NCI-H446 (cell line): ENCODE measurements at regions not wholly inside any gene's neighbourhood (a gene's known extent, or its start where the extent isn't known, plus 50 kb on each side); places are given as distances from the start of the nearest gene placed in this dataset.

Experiments
- DNase-seq, 2 experiments: peaks; one replicate each; lab custom pipeline; 2025; lab: John Stamatoyannopoulos, UW

GRCh38 chr6:168908887-168909286 is 344.8 kb downstream of the THBS2 start:
- DNase-seq, result no peak

GRCh38 chr6:168908166-168908565 is 345.5 kb downstream of the THBS2 start:
- DNase-seq, result no peak

GRCh38 chr6:168906391-168906790 is 347.3 kb downstream of the THBS2 start:
- no peak for DNase-seq

- no peak for DNase-seq
These were observed 348.1 kb downstream of the THBS2 start for GRCh38 chr6:168905451-168906090.

- DNase-seq, result no peak
These were observed 349.9 kb downstream of the THBS2 start for GRCh38 chr6:168903613-168904345.

DNA sequence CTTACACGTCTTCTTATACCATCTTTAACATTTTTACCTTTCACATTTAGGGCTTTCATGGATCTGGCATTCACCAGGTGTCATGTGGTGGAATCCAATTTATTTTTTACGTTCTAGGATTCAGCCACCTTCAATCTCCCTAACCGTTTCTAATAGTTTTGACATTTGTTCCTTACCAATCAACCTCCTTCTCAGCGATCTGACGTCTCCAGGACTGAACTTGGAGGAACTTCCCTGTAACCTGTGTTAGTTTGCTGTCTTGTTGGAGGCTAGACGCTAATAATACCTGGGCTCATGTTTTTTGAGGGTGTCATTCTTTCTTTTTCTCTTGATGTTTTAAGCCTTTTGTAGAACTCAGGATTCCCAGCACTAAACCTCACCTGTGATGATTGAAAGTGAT is 351.6 kb downstream of the THBS2 start:
- no peak for DNase-seq

GRCh38 chr6:168901076-168901475 is 352.6 kb downstream of the THBS2 start:
- DNase-seq, result no peak

DNA sequence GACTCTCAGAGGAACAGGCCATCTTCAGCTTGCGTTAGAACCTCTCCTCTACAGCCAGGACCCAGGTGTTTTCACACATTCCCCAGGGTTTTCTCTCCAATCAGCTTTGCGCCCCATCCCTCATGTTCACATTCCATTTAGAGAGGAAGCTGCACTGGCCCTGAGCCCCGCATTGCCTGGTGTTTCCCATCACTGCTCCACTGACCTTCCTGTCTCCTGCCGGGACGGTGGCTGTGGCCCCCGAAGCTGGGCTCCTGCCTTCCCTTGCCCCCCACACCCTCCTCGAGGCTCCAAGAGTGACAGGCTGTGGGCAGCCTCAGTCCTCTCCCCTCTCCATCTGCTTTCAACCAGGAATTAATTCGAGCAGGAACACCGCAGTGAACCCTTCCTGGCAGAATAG is 357.3 kb downstream of the THBS2 start:
- no peak for DNase-seq

DNA sequence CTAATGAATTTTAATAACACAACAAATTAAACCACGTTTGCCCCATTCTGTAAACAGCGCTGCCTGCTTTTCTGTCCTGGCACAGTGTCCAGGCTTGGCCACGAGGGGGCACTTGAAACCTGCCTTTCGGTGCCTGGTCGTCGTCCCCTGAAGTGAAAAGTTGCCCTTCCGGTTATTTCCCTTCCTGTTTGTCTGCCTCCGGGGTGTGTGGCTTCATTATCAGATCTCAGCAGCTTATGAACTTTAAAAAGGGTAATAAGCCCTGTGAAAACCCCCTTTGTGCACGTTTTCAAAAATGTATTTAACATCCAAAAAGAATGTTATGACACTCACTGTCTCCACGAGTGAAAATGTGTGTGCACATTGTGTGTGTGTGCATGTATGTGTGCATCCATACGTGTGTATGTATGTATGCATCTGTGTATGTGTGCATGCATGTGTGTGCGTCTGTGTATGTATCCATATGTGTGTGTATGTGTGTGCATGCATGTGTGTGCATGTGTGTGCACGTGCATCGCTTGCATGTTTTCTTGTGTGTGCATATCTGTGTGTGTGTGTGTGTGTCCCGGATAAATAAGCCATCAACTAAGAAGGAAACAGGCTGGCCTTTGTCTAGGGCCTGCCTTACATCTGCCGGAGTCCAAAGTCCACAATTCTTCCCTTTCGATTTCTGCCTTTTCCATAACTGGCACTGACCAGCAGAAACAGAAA is 358.4 kb downstream of the THBS2 start:
- peak; percentile 25 to 54 for DNase-seq

GRCh38 chr6:168892031-168892430 is 361.6 kb downstream of the THBS2 start:
- DNase-seq, result no peak

GRCh38 chr6:168890981-168891365 is 362.7 kb downstream of the THBS2 start:
- no peak for DNase-seq

DNA sequence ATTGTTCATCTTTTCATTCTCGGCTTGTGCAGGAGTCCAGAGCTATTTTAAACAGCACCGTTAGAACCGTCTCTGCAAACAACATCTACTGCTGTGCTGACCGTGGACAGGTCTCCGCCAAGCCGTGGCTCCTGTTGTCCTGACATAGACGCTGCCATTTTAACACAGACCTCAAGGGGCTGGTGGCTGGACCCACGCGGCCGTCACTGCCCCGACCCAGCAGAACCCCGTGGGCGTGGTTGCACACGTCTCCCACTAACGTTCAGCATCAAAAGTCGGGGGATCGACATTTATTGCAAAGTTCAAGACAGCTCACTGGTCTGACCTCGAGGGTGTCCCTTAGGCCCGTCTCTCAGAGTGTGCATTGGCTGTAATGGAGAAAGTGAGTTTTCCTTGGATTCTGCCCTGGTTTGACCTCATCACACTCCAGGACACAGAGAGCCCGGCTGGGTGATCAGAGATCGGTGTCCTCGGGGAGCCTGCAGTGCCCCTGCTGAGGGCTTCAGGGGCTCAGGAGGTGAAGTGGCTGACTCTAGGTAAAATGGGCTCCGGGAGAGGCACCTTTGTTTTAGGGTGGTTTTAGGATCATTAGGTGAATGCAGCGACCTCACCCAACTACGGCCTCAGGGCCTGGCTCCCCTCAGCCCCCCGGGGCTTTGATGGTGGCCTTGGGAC is 363.2 kb downstream of the THBS2 start:
- no peak for DNase-seq

DNA sequence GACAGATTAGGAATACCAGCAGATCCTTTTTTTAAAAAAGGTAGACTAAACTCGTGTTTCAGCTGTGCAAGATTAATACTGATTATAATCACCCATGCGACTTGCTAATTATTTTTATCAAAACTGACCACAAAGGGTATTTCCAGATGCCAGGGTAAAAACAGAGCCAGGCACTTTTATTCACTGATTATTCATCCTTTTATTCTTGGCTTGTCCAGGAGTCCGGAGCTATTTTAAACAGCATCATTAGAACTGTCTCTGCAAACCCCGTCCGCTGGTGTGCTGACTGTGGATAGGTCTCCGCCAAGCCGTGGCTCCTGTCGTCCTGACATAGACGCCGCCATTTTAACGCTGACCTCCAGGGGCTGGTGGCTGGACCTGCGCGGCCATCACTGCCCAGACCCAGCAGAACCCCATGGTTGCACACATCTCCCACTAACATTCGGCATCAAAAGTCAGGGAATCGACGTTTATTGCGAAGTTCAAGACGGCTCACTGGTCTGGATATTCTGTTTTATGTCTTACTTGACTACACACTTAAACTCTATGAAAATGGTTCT is 364.8 kb downstream of the THBS2 start:
- no peak for DNase-seq

- DNase-seq, result no peak
These were observed 365.5 kb downstream of the THBS2 start for GRCh38 chr6:168888102-168888501.

DNA sequence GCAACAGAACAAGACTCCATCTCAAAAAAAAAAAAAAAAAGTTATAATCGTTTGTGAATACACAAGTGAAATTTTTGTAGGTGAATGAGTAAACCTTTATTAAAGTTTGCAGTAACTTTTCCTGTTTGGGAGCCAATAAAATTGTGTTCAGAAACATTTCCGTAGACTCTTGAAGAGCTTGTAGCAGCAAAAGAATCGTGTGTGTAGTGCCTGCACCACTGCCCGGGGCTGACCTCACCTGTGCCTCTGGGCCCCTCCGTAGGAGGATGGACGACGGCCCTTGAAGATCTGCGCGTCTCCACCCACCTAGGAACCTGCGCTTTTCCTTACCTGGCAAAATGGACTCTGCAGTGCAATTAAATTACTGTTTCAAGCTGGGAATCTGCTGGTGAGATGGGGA is 366.0 kb downstream of the THBS2 start:
- DNase-seq, result no peak

- no peak for DNase-seq
These were observed 366.7 kb downstream of the THBS2 start for GRCh38 chr6:168886964-168887363.

- DNase-seq, result no peak
These were observed 367.6 kb downstream of the THBS2 start for GRCh38 chr6:168885751-168886742.

- no peak for DNase-seq
These were observed 368.4 kb downstream of the THBS2 start for GRCh38 chr6:168885196-168885595.

GRCh38 chr6:168884646-168885086 is 369.0 kb downstream of the THBS2 start:
- peak in 1 of 2 experiments; percentile 26 for DNase-seq

DNA sequence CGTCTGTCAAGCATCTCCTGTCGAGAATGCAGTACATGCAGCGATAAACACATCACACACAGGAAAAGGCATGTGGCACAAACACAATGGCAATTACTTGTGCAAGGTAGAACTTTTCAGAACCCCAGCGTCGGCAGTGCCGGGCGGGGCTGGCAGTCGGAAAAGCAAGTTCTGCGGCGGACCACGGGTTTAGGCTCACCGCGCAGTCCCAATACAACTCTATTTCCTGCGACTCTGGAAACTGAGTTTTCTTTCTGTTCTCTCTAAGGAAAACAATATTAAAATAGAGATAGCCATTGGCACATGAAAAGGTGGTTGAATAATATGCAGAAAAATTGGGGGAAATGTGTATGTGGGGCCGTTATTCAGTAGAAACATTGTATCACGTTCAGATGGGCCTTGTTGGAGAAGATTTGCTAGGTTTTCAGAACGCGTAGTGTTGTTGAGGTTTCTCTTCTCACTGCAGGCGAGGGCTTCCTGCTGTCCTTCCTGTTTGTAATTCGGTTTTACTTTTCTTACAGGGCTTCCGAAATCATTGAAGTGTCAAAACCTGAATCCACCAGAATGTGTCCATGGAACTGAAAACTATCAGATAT is 369.5 kb downstream of the THBS2 start:
- DNase-seq, result no peak
